Activated CD8-positive, alpha-beta memory T cell treated with anti-CD3 and anti-CD28 coated beads for 4 hours (primary cell): ENCODE measurements at regions not wholly inside any gene's neighbourhood (a gene's known extent, or its start where the extent isn't known, plus 50 kb on each side); places are given as distances from the start of the nearest gene placed in this dataset.
A peak's percentile ranks its signal among the peaks of the same experiment; 100 is the strongest.

Experiments
- DNase-seq, 2 donors: peaks; one replicate each; pipeline ENCODE4 v3.0.0-alpha.2; 2020; ENCODE audit warnings: low read depth in 2 of 2

DNA sequence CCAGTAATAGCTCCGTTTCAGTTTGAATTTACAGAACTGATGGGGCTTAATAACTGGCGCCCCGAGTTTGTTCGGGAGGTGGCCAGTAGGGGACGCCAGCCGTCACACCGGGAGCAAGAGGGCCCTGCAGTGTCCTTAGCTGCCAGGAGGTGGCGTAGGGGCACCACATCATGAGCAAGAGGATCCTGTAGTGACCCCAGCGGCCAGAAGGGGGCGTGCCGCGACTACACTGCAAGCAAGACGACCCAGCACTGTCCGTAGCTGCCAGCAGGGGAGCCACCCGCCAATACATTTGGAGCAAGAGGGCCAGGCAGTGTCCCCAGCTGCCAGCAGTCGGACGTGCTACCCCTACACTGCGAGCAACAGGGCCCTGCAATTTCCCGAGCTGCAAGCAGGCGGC, 663.7 kb upstream of the B3GAT1 start:
- peak; percentile 8 to 13 for DNase-seq

DNA sequence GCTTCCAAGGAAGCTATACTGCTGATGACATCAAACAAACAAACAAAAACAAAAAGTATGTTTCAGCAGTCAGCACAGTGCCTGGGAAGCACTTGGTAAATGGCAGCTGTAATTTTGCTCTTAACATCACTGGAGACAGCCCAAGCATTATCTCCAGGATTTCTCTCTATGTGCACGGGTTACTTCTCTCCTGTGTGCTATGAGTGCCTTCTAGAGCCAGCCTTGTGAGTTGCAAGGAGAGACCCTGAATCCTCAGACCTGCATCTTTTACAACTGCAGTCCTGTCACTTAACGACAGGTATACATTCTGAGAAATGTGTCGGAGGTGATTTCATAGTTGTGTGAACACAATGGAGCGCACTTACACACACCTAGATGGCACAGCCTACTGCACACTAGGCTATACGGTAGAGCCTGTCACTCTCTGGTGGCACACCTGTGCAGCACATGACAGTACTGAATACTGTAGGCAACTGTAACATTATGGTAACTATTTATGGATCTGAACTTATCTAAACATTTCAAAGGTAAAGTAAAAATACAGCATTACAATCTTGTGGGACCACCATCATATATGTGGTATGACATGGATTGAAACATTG, 662.5 kb upstream of the B3GAT1 start:
- no peak for DNase-seq

DNA sequence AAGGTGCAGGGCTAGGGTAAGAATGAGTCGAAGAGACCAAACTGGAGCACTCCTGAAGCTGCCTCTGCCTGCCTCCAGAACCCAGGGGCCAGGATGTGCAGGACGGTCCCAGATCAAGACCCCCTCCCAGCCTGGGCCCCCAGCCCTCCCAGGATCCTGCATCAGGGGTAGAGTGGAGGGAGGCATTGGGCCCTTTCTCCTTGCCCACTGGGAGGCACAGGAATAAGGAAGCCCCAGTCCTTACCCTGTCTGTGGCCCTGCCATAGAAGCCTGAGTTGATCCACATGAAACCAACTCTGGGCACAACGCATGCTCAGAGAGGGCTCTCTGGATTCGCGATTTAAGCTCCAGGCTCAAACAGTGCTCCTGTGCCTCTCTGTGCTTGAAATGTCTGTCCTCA, 661.8 kb upstream of the B3GAT1 start:
- DNase-seq: no peak

DNA sequence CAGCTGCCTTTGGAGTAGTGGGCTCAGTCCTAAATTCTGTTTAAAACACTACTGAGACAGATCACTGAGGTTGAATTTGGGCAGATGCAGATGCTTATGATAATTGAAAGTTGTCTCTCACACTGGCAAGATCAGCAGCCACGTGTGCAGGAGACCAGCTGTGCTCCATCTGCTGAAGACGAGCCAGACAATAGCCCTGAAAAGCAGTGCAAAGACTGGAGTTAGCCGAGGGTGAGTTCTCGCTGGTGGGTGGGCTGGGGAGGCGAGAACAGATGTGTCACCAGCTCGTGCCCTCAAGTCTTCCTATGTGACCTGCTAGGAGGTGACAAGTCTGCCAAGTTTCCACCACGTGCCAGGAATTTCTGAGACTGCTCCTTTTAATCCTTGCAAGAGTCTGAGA, 661.3 kb upstream of the B3GAT1 start:
- no peak for DNase-seq

DNA sequence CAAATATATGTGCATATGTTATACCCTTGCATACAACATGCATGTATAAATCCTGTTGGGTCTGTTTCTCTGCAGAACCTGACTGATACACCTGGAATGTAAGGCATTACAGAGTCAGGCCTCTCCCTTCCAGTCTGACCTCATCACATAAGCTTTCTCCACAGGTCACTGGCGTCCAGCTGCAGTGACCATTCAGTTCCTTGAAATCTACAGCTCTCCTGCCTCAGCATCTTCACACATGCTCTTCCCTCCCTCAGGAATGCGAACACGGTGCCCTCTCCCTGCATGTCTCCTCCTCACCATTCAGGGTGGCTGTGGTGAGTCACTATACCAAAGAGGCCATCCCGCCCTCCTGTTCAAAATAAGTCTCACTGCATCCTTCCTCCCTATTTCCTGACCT, 657.8 kb upstream of the B3GAT1 start:
- DNase-seq: no peak

DNA sequence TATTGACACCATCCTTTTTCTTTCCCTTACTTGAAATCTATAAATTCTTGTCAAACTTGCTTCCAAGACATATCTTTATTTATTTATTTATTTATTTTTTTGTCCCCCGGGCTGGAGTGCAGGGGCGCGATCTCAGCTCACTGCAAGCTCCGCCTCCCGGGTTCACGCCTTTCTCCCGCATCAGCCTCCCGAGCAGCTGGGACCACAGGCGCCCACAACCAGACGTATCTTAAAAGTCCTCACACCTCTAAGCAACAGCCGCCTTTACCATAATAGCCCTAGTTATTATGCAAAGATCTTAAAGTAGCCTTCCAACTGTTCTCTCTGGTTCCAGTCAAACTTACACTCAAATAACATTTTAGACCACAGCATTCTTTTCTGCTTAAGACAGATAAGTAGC, 657.0 kb upstream of the B3GAT1 start:
- DNase-seq: no peak

DNA sequence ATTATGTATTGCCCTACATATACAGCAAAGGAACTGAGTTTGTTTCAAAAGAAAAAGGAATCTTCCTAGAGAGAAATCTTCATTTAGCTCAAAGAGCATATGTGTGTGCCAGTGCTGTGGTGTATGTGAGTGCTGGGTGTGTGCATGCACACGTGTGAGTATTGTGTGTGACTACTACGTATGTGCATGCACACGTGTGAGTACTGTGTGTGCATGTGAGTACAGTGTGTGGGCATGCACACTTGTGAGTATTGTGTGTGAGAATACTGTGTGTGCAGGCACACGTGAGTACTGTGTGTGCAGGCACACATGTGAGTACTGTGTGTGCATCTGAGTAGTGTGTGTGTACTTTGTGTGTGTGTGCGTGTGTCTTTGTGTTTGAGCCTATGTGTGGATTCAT, 651.0 kb upstream of the B3GAT1 start:
- DNase-seq: no peak

DNA sequence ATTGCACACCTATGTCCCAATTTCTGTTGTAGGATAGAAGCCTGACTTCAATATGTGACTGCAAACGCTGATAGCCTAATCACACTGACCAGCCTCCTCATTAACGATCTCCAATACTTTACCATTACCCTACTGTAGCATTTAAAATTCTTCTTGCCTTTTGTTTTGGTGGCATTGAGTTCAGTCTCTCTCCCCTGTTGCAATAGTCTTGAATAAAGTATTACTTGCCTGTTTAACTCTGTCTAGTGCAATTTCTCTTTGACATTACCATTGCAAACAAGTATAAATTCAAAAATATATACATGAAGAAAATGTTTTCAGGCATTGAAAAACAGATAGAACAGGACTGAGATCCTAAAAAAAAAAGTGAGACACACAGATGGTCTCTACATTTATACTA, 649.1 kb upstream of the B3GAT1 start:
- DNase-seq: no peak

DNA sequence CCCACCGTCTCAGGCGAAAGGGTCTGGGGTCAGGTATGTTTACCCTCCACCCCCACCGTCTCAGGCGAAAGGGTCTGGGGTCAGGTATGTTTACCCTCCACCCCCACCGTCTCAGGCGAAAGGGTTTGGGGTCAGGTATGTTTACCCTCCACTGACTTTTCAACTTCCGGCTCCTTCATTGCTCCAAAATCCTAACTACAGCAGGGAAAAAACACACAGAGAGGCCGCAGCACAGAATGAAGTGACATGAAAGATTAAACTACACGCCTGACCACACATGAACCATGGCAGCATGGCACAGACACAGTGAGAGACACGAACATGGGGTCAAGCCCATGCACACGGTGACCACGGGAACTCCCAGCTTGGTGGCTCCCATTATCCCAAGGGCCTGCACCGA, 634.9 kb upstream of the B3GAT1 start:
- DNase-seq: no peak

DNA sequence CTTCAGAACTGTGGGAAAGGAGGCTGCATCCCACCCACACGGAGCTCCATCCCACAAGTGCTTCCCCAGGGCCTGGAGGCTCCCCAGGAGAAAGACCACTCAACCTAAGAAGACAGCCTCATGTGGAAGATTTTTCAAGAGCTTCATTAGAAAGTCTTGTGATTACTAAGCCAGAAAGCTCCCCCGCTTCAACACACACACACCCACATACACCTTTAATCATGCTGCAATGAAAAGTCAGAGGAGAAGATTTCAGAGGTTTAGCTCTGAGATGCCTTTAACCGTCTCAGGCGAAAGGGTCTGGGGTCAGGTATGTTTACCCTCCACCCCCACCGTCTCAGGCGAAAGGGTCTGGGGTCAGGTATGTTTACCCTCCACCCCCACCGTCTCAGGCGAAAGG, 634.5 kb upstream of the B3GAT1 start:
- DNase-seq: no peak

DNA sequence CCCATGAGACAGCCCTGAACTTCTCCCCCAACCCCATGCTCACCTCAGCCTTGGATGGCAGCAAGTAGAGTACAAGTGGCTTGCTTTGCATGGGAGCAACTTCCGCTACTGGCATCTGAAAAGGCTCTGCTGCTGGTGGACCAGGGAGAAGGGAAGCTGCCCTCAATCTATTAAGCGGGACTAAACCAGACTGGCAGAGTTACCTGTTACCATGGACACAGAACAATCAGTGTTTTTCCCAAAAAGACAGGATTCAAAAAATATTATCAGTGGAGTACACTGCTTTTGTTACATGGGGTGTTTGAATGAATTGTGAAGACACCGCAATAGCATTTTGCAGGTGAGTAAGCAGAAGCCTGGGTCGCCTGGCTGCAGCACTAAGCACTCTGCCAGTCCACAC, 631.4 kb upstream of the B3GAT1 start:
- no peak for DNase-seq

DNA sequence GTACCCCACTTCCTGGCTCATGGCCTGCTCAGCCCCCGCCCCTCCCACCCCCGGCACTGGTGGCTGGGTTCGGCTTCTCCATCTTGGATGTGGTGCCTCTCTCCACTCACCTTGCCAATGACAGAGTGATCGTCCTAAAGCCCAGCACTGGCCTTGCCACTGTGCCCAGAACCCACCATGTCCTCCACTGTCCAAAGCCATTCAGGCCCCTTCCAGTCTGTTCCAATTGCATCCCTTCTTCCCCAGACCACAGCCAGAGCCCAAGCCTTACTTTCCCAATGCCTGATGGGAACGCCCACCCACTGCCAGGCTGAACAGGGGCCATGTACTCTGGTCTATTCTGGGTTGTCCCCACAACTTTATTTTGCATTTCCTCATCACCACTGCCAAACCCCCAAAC, 625.8 kb upstream of the B3GAT1 start:
- DNase-seq: no peak

DNA sequence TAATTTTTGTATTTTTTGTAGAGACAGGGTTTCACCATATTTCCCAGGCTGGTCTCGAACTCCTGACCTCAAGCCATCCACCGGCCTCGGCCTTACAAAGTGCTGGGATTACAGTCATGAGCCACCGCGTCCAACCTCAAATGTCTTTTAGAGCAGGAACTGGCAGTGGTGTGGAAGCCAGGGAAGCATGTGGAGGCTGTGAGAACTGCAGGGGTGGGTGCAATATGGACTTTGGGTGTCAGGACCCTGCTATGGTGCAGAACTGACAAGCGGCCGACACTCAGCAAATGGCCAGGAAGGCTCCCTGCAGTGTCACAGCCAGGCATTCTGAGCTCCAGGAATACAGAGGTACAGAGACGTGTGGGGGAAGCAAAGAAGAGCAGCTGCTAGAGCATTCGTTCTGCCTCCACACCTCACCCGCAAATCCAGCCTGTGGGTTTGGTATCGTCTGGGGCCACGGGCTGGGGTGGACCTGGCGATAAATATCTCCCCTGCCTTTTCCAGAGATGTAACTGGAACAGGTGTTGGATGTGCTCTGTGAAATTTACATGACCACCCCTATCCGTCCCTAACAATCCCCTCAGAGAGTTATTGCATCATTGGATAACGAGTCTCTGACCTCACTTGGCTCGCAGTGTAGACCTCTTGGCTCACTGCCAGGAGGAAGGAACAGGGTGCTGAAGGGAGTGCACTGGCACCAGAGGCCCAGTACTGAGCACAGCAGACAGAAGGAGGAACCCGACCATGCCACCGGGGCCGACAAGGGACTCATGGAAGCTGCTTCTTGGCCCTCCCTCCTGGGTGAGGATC, 624.7 kb upstream of the B3GAT1 start:
- no peak for DNase-seq

DNA sequence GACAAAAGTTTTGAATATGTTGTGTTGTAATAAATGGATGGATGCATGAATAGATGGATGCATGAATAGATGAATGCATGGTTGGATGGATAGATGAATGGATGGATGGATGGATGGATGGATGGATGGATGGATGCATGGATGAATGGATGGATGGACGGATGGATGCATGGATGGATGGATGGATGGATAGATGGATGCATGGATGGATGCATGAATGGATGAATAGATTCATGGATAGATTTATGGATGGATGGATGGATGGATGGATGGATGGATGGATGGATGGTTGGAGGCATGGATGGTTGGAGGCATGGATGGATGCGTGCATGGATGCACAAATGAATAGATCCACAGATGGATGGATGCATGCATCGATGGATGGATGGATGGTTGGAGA, 623.2 kb upstream of the B3GAT1 start:
- no peak for DNase-seq

DNA sequence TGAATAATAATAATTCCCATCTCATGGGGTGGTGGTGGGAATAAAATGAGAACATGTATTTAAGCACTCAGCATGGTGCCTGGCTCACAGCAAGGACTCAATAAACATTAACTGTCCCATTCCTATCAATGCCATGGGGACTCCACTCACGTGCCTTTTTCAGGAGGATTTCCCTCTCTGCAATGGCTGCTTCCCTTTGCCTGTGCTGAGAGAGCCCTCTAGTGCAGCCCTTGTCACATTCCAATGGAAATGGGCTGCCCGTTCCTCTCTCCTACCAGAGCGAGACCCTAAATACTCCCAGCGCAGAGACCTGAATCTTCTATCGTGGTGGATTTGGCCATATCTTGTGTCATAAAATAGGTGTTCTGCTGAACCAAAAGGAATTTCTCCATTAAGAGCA, 621.5 kb upstream of the B3GAT1 start:
- DNase-seq: no peak

DNA sequence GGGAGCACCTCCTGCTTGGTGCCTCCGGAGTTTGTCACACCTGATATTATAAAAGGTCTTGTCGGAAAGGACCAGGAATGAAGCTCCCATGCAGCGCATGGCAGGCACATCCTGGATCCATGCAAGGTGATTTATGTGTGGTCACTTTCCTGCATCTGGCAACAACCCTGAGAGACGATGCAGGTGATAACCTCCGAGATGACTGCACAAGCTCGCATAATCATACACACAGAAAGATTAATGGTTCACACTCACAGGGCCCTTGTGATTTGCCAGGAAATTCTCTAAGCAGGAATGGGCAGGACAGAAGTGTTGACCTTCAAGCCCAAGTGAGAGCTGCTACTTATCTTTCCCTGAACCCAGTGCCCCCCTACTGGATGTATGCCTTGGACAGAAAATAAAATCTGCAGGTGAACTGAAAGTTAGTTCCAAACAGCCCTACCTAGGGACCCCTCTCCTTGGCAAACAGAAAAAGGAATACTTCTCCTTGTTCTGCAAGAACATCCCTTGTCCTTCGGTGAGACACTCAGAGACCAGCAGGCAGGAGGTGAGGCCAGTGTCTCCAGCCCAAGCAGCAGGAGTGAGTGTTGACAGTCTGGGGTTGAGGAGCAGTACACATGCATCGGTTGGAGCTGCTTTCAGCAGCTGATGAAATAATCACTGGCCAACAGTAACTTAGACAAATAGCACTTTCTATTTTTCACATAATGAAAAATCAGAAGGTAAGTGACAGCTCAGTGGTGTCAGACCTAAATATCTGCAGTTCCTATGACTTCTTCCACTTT, 619.4 kb upstream of the B3GAT1 start:
- no peak for DNase-seq

DNA sequence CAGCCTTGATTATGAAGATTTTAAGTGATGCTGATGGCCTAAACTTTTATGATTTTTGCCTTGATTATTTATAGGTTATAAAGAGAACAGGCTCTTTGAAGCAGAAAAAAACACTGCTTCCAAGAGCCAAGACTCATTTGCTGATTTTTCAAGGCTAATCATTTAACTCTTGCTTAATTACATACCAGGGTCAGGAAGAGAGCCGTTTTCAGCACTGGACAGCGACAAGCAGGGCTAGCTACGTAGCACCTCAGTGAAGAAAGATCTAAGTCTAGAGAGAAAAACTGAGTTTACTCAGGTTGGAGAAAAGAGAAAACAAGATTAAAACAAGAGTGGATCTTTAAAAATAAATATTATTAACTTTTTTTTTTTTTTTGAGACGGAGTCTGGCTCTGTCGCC, 615.4 kb upstream of the B3GAT1 start:
- DNase-seq: no peak

DNA sequence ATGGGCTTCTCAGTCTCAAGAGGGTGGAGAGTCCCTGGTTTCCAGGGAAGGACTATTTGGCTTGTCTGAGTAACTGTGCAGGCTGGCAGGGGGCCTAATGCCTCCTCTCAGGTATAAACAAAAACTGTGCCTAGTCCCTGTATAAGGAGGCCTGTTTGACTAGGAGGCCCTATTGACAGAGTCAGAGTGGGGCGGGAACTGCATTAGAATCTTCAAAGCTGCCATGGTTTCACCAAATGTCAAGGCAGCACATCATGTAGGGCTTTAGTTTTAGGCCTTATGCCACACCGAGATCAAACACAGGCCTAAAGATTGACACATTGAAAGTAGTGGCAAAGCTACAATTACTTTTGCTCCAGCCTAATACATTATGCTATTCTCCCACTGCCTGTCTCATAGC, 611.5 kb upstream of the B3GAT1 start:
- no peak for DNase-seq

DNA sequence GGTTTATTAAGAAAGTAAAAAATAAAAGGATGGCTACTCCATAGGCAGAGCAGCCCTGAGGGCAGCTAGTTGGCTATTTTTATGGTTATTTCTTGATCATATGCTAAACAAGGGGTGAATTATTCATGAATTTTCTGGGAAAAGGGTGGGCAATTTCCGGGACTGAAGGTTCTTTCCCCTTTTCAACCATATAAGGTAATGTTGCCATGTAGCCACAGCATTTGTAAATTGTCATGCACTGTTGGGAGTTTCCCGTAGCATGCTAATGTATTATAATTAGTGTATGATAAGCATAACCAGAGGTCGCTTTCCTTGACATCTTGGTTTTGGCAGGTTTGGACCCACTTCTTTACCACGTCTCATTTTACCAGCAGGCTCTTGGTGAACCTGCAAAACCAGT, 610.4 kb upstream of the B3GAT1 start:
- DNase-seq: no peak

DNA sequence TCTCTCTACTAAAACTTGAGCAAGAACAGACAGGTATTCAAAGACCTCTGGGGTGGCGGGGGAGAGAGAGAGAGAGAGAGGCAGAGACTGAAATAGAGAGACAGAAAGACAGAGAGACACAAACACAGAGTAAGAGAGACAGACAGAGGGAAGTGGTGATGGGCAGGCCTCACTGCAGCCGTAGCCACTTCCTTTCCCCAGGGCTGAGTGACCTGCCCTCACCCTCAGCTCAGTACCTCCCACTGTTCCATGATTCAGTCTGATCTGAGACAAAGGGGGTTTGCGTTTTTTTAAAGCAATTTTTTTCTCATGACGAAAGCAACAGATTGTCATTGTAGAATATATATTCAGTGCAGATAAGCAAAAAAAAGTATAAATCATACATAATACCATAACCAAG, 607.9 kb upstream of the B3GAT1 start:
- no peak for DNase-seq

DNA sequence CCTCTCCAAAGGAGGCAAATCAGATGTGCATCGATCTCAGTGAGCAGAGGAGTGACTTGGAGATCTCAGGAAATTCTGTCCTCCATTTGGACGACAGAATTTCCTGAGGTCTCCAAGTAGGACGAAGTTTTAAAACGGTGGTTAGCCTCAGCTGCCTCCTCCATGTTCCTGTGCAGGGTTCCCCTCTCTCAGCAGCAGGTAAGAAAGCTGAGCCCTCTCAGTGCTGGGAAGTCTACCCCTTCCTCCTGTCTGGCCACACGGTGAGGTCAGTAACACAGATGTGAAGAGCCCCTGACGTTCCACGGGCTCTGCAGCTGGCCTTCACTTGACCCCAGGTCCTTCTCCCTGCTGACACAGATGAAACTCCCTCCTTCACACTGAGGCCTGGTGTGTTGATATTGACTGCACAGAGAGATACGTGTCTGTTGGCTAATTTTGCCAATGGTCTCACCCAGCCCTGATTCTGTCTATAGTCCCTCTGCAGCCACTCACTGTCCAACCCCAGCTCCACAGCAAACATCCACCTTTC, 607.4 kb upstream of the B3GAT1 start:
- DNase-seq: no peak

DNA sequence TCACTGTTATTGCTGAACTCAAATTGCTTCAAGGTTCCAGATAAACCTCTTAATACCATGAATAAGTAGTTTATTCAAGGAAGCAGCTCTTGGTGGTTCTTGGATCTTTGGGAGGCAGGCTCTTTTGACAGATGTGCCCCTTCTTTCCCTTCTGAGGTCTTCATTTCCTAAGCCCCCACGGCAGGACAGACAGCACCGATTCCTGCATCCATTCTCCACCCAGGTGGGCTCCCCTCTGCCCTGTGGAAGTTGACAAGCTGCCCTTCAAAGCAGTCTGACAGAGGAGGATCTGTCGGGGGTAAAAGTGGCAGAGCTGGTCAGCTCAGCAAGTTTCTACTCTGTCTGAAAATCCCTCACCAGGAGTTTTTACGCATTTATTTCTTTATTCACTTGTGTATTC, 605.3 kb upstream of the B3GAT1 start:
- DNase-seq: no peak

DNA sequence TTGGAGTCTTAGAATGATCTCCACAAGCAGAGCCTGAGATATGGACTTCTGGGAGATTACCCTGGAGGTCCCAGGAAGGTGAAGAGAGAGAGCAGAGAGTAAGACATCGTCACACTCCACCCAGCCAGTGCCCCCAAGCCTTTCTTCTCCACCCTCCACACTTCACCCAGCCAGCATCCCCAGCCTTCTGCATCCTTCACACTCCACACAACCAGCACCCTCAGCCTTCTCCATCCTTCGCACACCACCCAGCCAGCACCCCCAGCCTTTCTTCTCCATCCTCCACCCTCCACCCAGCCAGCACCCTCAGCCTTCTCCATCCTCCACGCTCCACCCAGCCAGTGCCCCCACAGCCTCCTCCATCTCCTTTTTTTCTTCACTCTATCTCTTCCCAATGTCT, 603.9 kb upstream of the B3GAT1 start:
- no peak for DNase-seq
